Peyer's patch (tissue), 4 donors: ENCODE measurements at regions not wholly inside any gene's neighbourhood (a gene's known extent, or its start where the extent isn't known, plus 50 kb on each side); places are given as distances from the start of the nearest gene placed in this dataset.

Experiments
- CTCF ChIP-seq, 6 experiments: fragments of 450-650 bp in 4 of 6; fragments of 200-600 bp in 2 of 6; sonication (generic) in 1 of 6; IDR thresholded peaks; one replicate each; pipeline ENCODE4 v1.5.1; 2017 to 2019; ENCODE audit warnings: antibody characterized with exemption in 6 of 6, mild to moderate bottlenecking in 3 of 6, moderate library complexity in 1 of 6
- POLR2A ChIP-seq, 2 donors: fragments of 450-650 bp; IDR thresholded peaks; one replicate each; pipeline ENCODE4 v1.5.1; 2017; ENCODE audit warnings: antibody characterized with exemption in 2 of 2, mild to moderate bottlenecking in 2 of 2, moderate library complexity in 2 of 2

- TF ChIP-seq CTCF (IDR thresholded peaks at IDR 0.05), result no peak
- no peak for TF ChIP-seq POLR2A (IDR thresholded peaks at IDR 0.05)
Measured at GRCh38 chr9:115382865-115383264, 264.9 kb upstream of the TNC start.
